ELR (cell line): ENCODE measurements at regions not wholly inside any gene's neighbourhood (a gene's known extent, or its start where the extent isn't known, plus 50 kb on each side); places are given as distances from the start of the nearest gene placed in this dataset.

Experiments
- DNase-seq: peaks from one replicate; pipeline ENCODE4 v3.0.0-alpha.2; 2015; ENCODE audit warnings: low read depth

GRCh38 chr1:69433073-69433472, 134.6 kb upstream of the LRRC7 start:
- DNase-seq = no peak

GRCh38 chr1:69436151-69436550, 131.6 kb upstream of the LRRC7 start:
- no peak for DNase-seq

DNA sequence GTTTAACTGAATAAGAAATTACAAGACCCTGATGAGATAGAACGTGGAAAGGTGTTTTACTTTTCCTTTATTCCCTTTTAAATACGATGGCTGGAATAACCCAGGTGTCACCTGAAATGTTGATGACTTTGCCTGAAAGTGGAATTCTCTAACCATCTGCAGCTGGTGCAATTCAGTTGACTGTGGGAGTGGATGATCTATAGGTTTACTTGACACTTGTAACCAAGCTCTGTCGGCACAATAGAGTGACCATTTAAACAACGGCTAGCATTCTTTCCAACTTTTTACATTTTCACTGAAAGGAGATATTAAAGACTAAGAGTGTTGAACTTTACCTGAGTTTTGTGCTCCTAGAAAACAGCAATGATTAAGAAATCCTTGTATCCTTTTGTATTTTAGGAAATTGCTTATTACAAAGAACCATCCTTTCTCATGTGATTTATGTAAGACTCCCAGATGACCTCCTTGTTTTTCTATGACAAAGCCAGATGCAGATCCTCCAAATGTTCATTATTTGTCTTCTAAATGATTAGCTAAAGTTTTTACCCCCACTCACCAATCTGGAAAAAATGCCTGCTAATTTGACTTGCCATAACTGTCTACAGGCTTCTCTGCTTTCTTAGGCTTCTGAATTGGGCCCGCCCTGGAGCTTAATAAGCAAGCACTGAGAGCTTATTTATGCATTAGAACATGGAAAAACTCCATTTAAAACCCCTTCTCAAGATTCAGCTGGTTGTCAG, 129.5 kb upstream of the LRRC7 start:
- no peak for DNase-seq

DNA sequence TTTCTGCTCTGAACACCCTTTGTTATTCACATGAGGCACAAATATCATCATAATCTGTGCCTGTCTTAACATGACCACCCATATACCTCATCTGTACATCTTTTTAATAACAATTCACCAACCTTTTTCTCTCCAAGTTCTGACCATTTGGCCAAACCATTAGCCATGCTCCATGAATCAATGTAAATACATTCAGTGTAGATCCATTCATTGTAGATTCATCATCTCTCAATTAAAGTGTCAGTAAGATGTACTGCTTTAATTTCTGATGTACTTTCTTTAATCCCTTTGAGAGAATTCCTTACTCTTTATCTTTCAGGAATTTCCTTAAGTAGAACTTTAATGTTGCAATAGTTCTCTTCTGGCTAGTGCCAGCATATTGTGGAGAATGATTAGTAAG, 126.2 kb upstream of the LRRC7 start:
- DNase-seq = no peak

GRCh38 chr1:69451196-69451595, 116.5 kb upstream of the LRRC7 start:
- no peak for DNase-seq

DNA sequence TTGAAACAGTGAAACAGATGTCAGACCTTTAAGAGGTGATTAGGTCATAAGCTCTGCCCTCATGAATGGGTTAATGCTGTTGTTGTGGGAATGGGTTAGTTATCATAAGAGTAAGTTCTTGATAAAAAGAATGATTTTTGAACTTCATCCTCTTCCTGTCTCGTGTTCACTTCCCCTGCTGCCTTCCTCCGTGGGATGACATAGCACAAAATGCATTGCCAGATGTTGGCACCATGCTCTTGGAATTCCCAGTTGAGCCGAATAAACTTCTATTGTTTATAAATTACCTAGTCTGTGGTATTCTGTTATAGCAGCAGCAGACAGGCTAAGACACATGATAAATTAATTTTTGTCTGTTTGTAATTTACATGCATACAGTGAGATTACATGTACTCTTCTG, 112.0 kb upstream of the LRRC7 start:
- no peak for DNase-seq

GRCh38 chr1:69459244-69459643, 108.5 kb upstream of the LRRC7 start:
- DNase-seq = no peak

DNA sequence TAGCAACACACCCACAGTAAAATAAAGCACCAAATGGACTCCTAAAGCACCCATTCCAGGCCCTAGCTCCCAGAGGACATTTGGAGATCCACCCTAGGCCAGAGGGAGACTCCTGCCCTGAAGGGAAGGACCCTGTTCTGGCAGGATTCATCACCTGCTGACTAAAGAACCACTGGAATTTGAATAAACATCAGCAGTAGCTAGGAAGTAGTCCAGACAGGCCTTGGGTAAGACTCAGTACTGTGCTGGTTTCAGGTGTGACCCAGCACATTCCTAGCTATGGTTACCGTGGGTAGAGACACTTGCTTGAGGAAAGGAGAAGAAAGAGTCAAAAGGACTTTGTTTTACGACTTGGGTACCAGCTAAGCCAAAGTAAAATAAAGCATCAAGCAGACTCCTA, 92.7 kb upstream of the LRRC7 start:
- DNase-seq = no peak

- no peak for DNase-seq
These were observed 88.0 kb upstream of the LRRC7 start for GRCh38 chr1:69479734-69480133.

DNA sequence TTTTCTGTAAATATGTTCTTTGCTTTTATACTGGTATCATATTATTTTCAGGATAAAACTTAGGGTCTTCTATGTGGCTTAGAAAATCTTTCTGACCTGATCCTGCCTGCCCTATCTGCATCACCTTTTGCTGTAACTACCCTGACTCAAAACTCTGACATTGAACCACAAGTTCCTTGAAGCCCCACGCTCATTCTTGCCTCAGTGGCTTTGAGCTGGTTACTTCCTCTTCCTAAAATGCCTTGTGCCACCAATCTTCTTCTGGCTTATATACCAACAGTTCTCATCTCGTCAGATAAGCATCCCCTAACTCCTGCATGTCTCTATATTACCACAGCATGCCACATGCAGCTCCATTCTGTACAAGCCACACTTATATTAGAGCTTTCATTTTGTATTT, 84.5 kb upstream of the LRRC7 start:
- no peak for DNase-seq

- DNase-seq = no peak
These were observed 82.1 kb upstream of the LRRC7 start for GRCh38 chr1:69485616-69486015.

GRCh38 chr1:69491416-69491815, 76.3 kb upstream of the LRRC7 start:
- no peak for DNase-seq

DNA sequence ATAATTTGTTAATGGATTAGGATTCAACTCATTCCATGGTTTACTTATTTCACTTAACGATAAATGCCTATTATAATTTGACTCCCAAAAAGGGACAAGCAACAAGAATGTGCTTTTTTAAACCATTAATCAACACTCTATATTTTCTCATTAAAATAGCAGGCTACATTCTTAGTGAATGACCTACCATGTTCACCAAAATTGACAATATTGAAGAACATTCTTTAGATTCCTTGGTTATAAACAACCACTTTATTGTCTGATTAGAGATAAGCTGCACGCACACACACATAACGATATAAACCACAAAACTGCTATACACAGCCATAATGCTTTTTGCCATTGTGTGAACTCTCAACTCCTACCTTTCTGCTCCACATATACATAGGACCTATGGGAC, 75.4 kb upstream of the LRRC7 start:
- DNase-seq = peak; percentile 47

DNA sequence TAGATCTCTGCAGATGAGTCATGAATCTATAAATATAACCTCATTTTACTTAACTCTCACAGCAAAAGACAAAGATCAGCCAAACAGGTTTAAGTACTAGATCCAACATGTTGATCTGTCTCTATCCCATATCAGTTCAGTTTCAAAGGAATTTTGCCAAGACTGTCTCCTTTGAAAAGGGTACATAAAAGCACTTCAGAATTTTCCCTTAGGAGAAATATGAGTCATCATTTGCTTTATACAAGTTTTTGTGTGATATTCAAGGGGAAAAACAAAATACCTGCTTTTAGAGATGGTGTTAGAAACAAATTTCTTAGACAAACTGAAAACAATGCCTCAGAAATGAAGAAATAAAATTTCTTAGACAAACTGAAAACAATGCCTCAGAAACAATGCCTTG, 73.5 kb upstream of the LRRC7 start:
- peak; percentile 60 for DNase-seq

DNA sequence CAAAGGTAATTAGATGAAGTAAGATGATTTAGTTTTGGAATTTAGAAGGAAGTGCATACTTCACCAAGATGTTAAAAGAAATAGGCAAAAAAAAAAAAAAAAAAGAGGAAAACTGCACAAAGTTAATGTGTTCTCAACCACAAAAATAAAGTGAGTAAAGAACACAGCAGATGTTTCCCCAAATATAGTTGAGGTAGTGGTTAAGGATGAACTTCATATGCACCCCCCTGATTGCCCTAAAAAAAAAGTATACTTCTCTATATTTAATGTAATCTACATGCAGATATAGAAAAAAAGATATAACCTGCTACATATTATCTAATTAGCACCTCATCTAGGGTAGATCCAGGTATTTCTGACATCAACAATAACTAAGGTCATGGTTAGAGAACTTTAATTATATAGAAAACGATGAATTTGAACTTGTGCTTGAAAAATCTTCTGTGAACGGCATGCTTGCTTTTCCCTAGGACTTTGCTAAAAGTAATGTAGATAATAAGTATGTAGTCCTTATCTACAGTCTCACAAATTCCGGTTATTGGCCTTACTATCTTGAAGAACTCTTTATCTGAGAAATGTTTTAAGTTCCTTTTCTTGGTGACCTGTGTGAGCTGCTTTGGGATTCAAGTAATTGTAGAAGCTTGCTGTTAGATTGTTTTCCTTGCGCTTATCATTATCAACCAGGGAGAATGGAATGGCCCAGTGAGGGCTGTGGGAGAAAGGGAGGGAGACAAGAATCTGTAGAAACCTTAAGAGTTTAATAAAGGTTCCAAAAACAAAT, 70.1 kb upstream of the LRRC7 start:
- DNase-seq = no peak

DNA sequence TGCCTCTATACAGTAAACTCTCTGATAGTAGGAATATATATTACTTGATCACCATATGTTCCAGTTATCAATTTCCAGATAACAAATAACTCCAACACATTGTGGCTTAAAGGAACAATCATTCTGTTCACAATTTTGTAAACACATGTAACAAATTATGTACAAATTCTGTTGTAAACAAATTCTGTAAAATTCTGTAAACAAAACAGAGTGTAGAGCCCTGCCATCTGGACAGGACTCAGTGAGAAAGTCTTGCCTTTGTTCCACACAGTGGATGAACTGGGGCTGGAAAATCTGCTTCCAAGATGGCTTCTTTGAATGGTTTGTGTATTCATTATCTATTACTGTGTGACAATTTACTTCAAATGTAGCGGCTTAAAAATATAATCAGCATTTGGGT, 69.0 kb upstream of the LRRC7 start:
- no peak for DNase-seq

- DNase-seq = no peak
These were observed 68.4 kb upstream of the LRRC7 start for GRCh38 chr1:69499203-69499803.

DNA sequence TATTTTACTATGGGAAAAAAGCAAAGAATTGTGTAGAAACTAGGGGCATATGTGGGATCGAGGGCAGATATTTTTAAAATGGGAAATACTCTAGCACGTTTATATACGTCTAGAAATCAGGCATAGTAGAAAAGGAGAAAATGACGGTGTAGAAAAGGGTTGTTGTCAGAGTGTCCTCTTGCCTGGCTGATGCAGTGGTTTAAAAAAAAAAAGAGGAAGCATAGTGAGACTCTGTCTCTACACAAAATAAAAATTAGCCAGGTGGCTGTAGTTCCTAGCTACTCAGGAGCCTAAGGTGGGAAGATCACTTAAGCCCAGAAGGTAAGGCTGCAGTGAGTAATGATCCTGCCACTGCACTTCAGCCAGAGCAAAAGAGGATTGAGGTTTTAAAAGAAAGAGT, 64.7 kb upstream of the LRRC7 start:
- no peak for DNase-seq

DNA sequence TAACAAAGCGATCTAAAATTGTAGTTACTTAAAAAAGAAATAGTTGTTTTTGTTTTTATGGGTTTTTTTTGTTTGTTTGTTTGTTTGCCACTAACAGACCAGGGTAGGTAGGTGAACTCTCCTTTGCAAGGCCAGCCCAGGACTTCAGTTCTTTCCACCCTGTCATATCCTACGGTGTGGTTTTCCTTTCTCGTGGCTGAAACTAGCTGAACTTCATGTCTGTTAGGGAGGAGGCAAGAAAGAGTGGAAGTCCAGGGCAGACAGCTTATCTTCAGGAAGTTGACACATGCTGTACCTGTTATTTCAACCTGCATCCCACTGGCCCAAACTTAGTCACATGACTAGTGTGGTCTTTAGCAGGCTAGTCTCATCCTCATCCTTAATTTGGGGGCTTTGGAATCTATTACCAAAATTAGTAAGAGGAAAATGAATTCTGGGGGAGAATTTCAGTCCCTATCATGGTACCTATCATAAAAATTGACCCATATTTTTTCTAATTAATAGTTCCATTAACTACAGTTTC, 62.9 kb upstream of the LRRC7 start:
- DNase-seq = no peak

GRCh38 chr1:69506311-69506710, 61.4 kb upstream of the LRRC7 start:
- DNase-seq = no peak

- no peak for DNase-seq
These were observed 61.0 kb upstream of the LRRC7 start for GRCh38 chr1:69506721-69507120.

DNA sequence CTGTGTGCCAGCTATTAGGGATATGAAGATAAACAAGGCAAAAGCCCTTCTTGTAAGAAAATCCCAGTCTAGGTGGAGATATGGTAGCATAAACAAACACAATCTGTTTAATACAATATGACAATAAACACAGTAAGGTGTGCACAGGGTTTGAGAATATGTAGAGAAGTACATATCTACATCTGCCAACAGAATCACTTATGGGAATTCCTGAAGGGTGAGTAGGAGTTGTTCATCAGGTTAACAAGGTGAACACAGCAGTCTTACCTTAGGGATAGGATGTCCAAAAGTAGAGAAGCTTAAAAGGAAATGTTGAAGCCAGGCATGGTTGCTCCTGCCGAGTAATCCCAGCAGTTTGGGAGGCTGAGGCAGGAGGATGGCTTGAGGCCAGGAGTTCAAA, 57.7 kb upstream of the LRRC7 start:
- DNase-seq = no peak
